SK-N-MC (cell line): ENCODE measurements at regions not wholly inside any gene's neighbourhood (a gene's known extent, or its start where the extent isn't known, plus 50 kb on each side); places are given as distances from the start of the nearest gene placed in this dataset.

Source experiments
- DNase-seq: peaks from one replicate; pipeline ENCODE4 v3.0.0-alpha.2; 2011; ENCODE audit warnings: low read depth, low spot score
- H3K27ac ChIP-seq: fragments of 200-600 bp; sonication (generic); 2 replicates; pipeline ENCODE4 v1.5.1; 2016; ENCODE audit warnings: mixed run types
- H3K36me3 ChIP-seq: fragments of 200-600 bp; sonication (generic); 2 replicates; pipeline ENCODE4 v1.6.1; 2017; ENCODE audit warnings: antibody characterized with exemption, low read length, mixed read lengths; ENCODE audit not compliant: insufficient read depth
- H3K4me3 ChIP-seq: fragments of 200-600 bp; sonication (generic); 2 replicates; pipeline ENCODE4 v1.5.1; 2016
- H3K9ac ChIP-seq: fragments of 200-600 bp; sonication (generic); 2 replicates; pipeline ENCODE4 v1.8.0; 2017; ENCODE audit warnings: mixed run types, mixed read lengths; ENCODE audit not compliant: insufficient read length
- H3K9me3 ChIP-seq: fragments of 200-600 bp; sonication (generic); 2 replicates; pipeline ENCODE4 v1.6.1; 2017; ENCODE audit warnings: low read depth, mild to moderate bottlenecking, antibody characterized with exemption, low read length, moderate library complexity, mixed read lengths
- EZH2 ChIP-seq: fragments of 200-600 bp; sonication (generic); IDR thresholded peaks from one replicate; pipeline ENCODE4 v1.6.1; 2017; ENCODE audit warnings: antibody characterized with exemption
- FOXP2 ChIP-seq: optimal IDR thresholded peaks from 2 replicates; pipeline ENCODE3; 2011; ENCODE audit warnings: mild to moderate bottlenecking, moderate library complexity; ENCODE audit not compliant: insufficient read depth; ENCODE audit errors: extremely low read length, control extremely low read depth
- POLR2AphosphoS5 ChIP-seq: IDR thresholded peaks from 2 replicates; pipeline ENCODE4 v1.6.1; 2012; ENCODE audit warnings: mild to moderate bottlenecking, low read depth, low read length, borderline replicate concordance

GRCh38 chr12:30835216-30835615 lies 80.5 kb upstream of the CAPRIN2 start:
- DNase-seq: no peak
- H3K9ac ChIP-seq: no peak overlapping the region
- no peak for TF ChIP-seq EZH2
- no peak for TF ChIP-seq POLR2AphosphoS5
- TF ChIP-seq FOXP2: no peak
- H3K9me3 ChIP-seq: no peaks in the 10 kb centered on the region
- no peak overlapping the region for H3K27ac ChIP-seq
- H3K36me3 ChIP-seq: no peaks in the 10 kb centered on the region
- H3K4me3 ChIP-seq: peak overlapping the region; percentile 26

- Histone ChIP-seq H3K4me3 (no peak overlapping the region), H3K9ac (no peak overlapping the region), H3K36me3 (no peaks in the 10 kb centered on the region), H3K9me3 (no peaks in the 10 kb centered on the region), H3K27ac (no peak overlapping the region)
- no peak for TF ChIP-seq FOXP2
- no peak for TF ChIP-seq POLR2AphosphoS5
- no peak for TF ChIP-seq EZH2
- no peak for DNase-seq
These were observed 76.0 kb upstream of the CAPRIN2 start for GRCh38 chr12:30830751-30831150.

GRCh38 chr12:30829876-30830275 lies 75.1 kb upstream of the CAPRIN2 start:
- Histone ChIP-seq H3K9me3 (no peaks in the 10 kb centered on the region), H3K4me3 (no peak overlapping the region), H3K9ac (no peak overlapping the region), H3K36me3 (no peaks in the 10 kb centered on the region), H3K27ac (no peak overlapping the region)
- TF ChIP-seq EZH2: no peak
- no peak for DNase-seq

GRCh38 chr12:30828686-30829085 lies 73.9 kb upstream of the CAPRIN2 start:
- no peaks in the 10 kb centered on the region for H3K36me3 ChIP-seq
- no peak overlapping the region for H3K9ac ChIP-seq
- no peak overlapping the region for H3K4me3 ChIP-seq
- no peaks in the 10 kb centered on the region for H3K9me3 ChIP-seq
- DNase-seq: no peak
- no peak overlapping the region for H3K27ac ChIP-seq
- TF ChIP-seq POLR2AphosphoS5: no peak
- TF ChIP-seq FOXP2: no peak
- no peak for TF ChIP-seq EZH2

- no peak for DNase-seq
- no peaks in the 10 kb centered on the region for H3K36me3 ChIP-seq
- H3K4me3 ChIP-seq: no peak overlapping the region
- no peak overlapping the region for H3K27ac ChIP-seq
- TF ChIP-seq POLR2AphosphoS5 (no peak), EZH2 (no peak), FOXP2 (no peak)
- no peak overlapping the region for H3K9ac ChIP-seq
- no peaks in the 10 kb centered on the region for H3K9me3 ChIP-seq
These were observed 72.6 kb upstream of the CAPRIN2 start for GRCh38 chr12:30827101-30828066.

- H3K9ac ChIP-seq: no peak overlapping the region
- H3K4me3 ChIP-seq: no peak overlapping the region
- no peak for TF ChIP-seq EZH2
- H3K27ac ChIP-seq: no peak overlapping the region
- H3K36me3 ChIP-seq: no peaks in the 10 kb centered on the region
- no peaks in the 10 kb centered on the region for H3K9me3 ChIP-seq
- DNase-seq: no peak
These were observed 71.5 kb upstream of the CAPRIN2 start for GRCh38 chr12:30826276-30826675.

GRCh38 chr12:30825341-30825740 lies 70.6 kb upstream of the CAPRIN2 start:
- Histone ChIP-seq H3K27ac (no peak overlapping the region), H3K4me3 (no peak overlapping the region), H3K9me3 (no peaks in the 10 kb centered on the region), H3K36me3 (no peaks in the 10 kb centered on the region), H3K9ac (no peak overlapping the region)
- DNase-seq: no peak
- TF ChIP-seq EZH2: no peak
- no peak for TF ChIP-seq POLR2AphosphoS5
- TF ChIP-seq FOXP2: no peak

- no peak for DNase-seq
- no peak overlapping the region for H3K27ac ChIP-seq
- no peak overlapping the region for H3K4me3 ChIP-seq
- no peaks in the 10 kb centered on the region for H3K9me3 ChIP-seq
- no peak for TF ChIP-seq EZH2
- TF ChIP-seq POLR2AphosphoS5: no peak
- no peak overlapping the region for H3K9ac ChIP-seq
- no peaks in the 10 kb centered on the region for H3K36me3 ChIP-seq
These were observed 69.6 kb upstream of the CAPRIN2 start for GRCh38 chr12:30824311-30824710.

- DNase-seq: no peak
- no peaks in the 10 kb centered on the region for H3K36me3 ChIP-seq
- H3K27ac ChIP-seq: no peak overlapping the region
- no peak overlapping the region for H3K9ac ChIP-seq
- no peaks in the 10 kb centered on the region for H3K9me3 ChIP-seq
- no peak overlapping the region for H3K4me3 ChIP-seq
- TF ChIP-seq FOXP2 (no peak), POLR2AphosphoS5 (no peak), EZH2 (no peak)
These were observed 69.0 kb upstream of the CAPRIN2 start for GRCh38 chr12:30823764-30824163.
